ENCODE measurements at regions not wholly inside any gene's neighbourhood (a gene's known extent, or its start where the extent isn't known, plus 50 kb on each side); places are given as distances from the start of the nearest gene placed in this dataset.

GRCh38 chr6:153938876-153939275 is 100.2 kb upstream of the OPRM1 start:
- TF ChIP-seq EZH2 (IDR thresholded peaks at IDR 0.05): no peak
- TF ChIP-seq CTCF (IDR thresholded peaks at IDR 0.05): no peak

Measured in neural progenitor cell (in vitro differentiated cells).